Glomerular endothelial cell (primary cell): ENCODE measurements at regions not wholly inside any gene's neighbourhood (a gene's known extent, or its start where the extent isn't known, plus 50 kb on each side); places are given as distances from the start of the nearest gene placed in this dataset.

ENCODE experiments used
- DNase-seq: peaks from one replicate; pipeline ENCODE4 v3.0.0-alpha.2; 2011; ENCODE audit warnings: low read depth, low spot score; ENCODE audit errors: extremely low read depth

DNA sequence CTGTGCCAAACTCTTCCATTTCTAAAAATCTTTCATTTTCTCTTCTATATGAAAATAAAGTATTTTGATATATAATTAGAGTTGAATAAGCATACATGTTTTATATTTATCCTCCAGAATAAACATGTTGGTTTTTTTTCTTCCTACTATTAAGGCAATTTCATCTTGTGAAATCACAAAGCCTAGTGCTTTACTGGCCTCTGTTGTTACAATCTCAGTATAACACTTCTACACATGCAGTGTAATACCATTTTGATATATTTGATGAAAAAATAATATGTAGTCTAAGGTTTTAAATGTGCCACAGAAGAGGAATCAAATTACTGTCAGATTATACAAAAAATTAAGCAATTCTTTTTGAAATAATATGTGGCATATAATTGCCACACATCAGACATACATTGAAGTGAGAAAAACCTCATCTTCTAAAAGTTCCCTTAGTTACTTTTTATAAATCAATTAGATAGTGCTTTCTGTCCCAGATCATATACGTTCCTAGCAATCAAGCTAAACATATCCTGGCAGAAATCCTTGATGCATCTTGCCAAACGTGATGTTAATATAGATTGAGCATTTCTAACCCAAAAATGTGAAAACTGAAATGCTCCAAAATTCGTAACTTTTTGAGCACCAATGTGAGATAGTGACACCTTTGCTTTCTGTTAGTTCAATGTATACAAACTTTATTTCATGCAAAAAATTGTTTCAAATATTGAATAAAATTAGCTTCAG lies 225.1 kb upstream of the MANEA start:
- no peak for DNase-seq

- DNase-seq, result no peak
Observed at GRCh38 chr6:95354551-95354950, 222.8 kb upstream of the MANEA start.

- DNase-seq, result no peak
Observed at GRCh38 chr6:95357380-95358020, 219.8 kb upstream of the MANEA start.

DNA sequence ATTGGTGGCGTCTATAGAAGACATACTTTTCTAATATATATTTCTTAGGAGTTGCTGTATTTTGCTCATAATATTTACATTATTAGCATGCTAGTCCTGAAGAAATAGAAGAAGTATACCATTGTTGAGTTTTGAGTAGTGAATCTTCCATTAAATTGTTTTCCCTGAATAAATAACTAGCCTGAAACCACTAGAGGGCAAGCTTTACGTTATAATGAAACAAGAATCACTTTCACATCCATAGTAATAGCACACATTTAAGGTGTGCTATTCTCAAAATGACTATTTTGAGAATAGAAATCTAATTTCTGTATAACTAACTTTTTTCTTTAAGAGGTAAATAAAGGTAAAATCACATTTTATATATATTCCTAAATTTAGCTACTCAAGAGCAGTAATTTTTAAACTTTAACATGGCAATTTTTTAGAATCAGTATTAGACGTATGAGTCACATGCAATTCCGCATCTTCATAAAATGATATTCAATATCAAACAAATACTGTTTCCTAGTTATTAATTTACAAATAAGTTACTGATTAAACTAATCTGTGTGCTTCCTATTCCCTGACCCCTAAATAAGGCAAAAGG lies 213.2 kb upstream of the MANEA start:
- DNase-seq, result no peak

DNA sequence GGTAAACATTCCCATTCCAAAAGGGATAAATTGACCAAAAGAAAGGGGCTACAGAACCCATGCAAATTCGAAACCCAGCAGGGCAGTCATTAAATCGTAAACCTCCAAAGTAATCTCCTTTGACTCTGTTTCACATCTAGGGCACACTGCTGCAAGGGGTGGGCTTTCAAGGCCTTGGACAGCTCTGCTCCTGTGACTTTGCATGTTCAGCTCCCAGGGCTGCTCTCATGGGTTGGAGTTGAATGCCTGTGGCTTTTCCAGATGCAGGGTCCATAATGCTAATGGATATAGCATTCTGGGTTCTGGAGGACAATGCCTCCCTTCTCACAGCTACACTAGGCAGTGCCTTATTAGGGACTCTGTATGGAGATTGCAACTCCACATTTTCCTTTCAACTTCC lies 211.9 kb upstream of the MANEA start:
- no peak for DNase-seq

DNA sequence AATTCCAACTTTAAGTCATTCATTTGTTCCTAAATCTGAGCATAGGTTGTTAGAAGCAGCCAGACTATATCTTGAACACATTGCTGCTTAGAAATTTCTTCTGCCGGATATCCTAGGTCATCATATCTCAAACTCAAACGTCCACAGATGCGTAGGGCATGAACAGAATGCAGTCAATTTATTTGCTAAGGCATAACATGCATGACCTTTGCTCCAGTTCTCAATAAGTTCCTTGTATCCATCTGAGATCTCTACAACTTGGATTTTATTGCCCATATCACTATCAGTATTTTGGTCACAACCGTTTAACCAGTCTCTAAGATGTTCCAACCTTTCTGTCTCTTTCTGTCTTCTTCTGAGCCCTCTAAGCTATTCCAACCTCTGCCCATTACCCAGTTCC lies 210.9 kb upstream of the MANEA start:
- no peak for DNase-seq

- DNase-seq, result no peak
Observed at GRCh38 chr6:95383878-95384277, 193.5 kb upstream of the MANEA start.

- no peak for DNase-seq
Observed at GRCh38 chr6:95384988-95385387, 192.3 kb upstream of the MANEA start.

GRCh38 chr6:95387845-95388244 lies 189.5 kb upstream of the MANEA start:
- DNase-seq, result no peak

- DNase-seq, result no peak
Observed at GRCh38 chr6:95404777-95405176, 172.6 kb upstream of the MANEA start.

DNA sequence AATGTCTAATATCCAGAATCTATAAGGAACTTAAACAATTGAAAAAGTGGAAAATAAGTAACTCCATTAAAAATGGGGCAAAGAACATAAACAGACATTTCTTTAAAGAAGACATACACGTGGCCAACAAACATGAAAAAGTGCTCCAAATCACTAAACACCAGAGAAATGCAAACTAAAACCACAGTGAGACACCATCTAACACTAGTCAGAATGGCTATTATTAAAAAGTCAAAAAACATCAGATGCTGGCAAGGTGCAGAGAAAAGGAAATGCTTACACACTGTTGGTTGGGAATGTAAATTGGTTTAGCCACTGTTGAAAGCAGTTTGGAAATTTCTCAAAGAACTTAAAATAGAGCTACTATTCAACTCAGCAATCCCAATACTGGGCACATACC lies 169.2 kb upstream of the MANEA start:
- no peak for DNase-seq

GRCh38 chr6:95410168-95410567 lies 167.2 kb upstream of the MANEA start:
- DNase-seq, result no peak

DNA sequence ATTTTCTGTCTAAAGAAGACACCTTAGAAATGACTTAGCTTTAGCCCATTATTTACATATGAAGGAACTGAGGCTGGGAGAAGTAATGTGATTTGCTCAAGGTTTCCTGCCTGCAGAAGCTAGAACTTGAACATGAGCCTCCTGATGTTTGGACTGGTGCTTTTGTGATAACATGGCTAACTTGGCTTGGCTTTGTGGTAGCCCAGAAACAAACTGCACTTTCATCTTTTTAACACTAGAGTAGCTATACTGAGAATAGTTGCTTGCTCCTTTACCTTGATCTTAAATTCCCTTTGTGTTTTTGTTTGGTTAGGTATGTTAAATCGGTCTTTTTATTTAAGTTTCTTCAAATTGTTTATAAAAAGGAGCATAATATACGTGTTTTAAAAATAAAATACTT lies 163.5 kb upstream of the MANEA start:
- DNase-seq, result no peak

- no peak for DNase-seq
Observed at GRCh38 chr6:95417856-95418255, 159.5 kb upstream of the MANEA start.

DNA sequence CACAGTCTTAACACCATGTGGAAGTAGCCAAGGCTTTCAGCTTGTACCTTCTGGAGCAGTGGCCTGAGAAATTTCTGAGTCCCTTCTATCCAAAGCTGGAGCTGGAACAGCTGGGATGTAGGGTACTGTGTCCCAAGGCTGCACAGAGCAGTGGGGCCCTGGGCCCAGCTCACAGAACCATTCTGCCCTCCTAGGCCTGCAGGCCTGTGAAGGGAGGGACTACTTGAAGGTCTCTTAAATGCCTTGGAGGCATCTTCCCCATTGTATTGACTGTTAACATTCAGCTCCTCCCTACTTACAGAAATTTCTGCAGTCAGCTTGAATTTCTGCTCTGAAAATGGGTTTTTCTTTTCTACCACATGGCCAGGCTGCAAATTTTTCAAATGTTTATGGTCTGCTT lies 156.5 kb upstream of the MANEA start:
- DNase-seq, result no peak

GRCh38 chr6:95423331-95423730 lies 154.0 kb upstream of the MANEA start:
- DNase-seq, result no peak

DNA sequence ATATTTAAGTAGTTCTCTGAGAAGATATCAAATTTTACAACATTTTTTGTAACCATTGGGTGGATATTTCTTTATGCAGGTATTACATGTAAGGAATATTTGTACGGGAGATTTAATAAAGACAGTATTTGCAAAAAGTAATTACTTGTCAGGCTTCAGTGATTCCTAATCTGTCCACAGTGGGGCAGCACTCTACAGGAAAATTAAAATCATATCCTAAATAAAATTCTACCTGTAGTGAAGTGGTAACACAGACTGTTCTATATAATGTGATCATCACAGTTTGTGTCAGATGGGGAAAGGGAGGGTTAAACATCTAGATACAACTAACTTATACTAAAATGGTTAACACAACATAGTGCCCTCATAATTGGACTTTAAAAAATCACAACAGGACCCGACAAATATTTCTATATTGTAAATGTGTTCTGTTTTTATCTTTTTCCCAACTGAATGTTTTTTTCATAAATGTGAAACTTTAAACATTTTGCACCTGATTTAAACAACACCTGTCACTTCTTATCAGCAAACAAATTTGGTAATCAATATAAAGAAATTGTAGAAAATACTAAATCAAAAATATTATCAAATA lies 145.6 kb upstream of the MANEA start:
- DNase-seq, result peak; percentile 18

DNA sequence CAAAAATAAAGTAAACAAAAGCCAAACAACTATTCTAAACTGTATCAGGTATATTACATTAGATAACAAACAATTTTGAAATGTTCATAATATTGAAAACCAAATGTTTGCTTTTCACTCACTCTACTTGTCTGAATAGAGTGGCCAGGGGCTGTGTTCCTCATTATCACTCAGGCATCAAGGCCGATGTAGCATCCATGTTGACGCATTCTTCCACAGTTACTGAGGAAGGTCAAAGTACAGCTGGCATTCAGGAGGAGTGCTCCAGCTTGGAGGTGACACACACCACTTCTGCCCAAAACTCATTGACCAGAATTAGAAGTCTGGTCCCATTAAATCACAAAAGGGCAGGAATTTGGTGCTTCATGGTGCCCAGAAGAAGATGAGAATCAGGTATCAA lies 137.6 kb upstream of the MANEA start:
- DNase-seq, result no peak

DNA sequence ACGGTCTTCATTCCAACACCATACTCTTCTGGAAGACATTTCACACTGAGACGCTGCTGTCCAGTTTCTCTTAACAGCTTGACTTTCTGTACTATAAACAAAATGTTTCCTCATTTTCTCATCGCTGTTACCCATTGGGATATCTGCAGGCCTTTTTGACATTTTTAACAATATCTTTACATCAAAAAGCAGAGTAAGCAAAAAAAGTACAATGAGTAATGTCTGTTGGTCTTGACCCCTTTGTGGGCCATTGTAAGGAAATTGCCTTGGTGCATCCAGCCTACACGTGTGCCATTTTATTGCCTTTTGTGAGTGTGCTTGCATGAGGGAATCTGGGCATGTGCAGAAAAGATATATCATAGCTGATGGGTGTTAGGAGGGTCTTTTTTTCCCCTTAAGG lies 129.1 kb upstream of the MANEA start:
- no peak for DNase-seq

DNA sequence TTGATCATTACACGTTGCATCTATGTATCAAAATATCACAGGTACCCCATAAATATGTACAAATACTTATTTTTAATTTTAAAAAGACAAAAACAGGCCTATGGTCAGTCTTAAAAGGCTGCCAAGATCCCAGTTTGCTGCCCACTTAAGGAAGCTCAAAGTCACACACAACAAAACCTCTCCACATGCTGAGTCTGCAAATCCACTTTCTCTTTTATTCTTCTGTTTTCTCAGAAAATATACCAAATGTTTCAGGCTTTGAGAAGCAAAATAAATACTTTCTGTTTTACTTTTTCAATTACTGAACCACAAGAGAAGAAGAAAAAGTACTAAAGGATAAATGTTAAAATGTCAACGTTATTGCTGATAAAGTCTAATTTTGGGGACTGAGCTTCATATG lies 107.8 kb upstream of the MANEA start:
- DNase-seq, result no peak

- no peak for DNase-seq
Observed at GRCh38 chr6:95478941-95479340, 98.4 kb upstream of the MANEA start.

DNA sequence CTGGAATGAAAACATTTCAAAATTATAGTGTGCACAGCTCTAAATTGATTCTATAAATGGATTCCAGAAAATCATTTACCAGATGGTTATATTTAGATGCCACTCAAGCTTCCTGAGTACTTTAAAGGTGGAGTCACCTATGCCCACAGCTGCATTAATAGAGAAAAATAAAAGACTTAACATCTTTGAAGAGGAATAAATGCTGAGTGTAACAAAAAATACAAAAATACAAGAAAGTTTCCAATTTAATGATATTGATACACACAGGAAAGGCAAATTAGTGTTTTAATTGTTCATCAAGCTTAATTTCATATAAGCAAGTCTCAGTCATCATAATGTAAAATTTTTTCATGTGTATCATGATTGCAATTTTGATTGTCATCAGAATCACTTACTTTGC lies 89.5 kb upstream of the MANEA start:
- no peak for DNase-seq
